Osteoblast (primary cell): ENCODE measurements at regions not wholly inside any gene's neighbourhood (a gene's known extent, or its start where the extent isn't known, plus 50 kb on each side); places are given as distances from the start of the nearest gene placed in this dataset.

Source experiments
- DNase-seq: peaks from one replicate; pipeline ENCODE4 v3.0.0; 2011; ENCODE audit warnings: low spot score, mixed read lengths; ENCODE audit not compliant: insufficient read length; ENCODE audit errors: missing footprints
- H2AFZ ChIP-seq: 2 replicates; pipeline ENCODE4 v1.6.0; 2011; ENCODE audit warnings: mild to moderate bottlenecking, low read length
- H3K27ac ChIP-seq: 2 replicates; pipeline ENCODE4 v1.5.1; 2011; ENCODE audit warnings: mild to moderate bottlenecking, low read depth, low read length, moderate library complexity
- H3K27me3 ChIP-seq: 2 replicates; pipeline ENCODE4 v1.6.0; 2012; ENCODE audit warnings: mild to moderate bottlenecking, control low read depth, inconsistent platforms, low read length, moderate library complexity; ENCODE audit not compliant: insufficient read depth
- H3K36me3 ChIP-seq: 2 replicates; pipeline ENCODE4 v1.5.1; 2011; ENCODE audit warnings: mild to moderate bottlenecking, low read length, control low read depth, moderate library complexity; ENCODE audit not compliant: insufficient read depth
- H3K4me1 ChIP-seq: 2 replicates; pipeline ENCODE4 v1.5.1; 2011; ENCODE audit warnings: mild to moderate bottlenecking, low read length, control low read depth, moderate library complexity; ENCODE audit not compliant: insufficient read depth
- H3K4me2 ChIP-seq: 2 replicates; pipeline ENCODE4 v1.6.0; 2011; ENCODE audit warnings: mild to moderate bottlenecking, low read length; ENCODE audit not compliant: insufficient read depth
- H3K4me3 ChIP-seq: fragments of 200-600 bp; sonication (generic); 3 replicates; pipeline ENCODE4 v1.5.1; 2012; ENCODE audit warnings: mild to moderate bottlenecking, low read length, inconsistent platforms; ENCODE audit not compliant: insufficient read depth
- H3K79me2 ChIP-seq: 2 replicates; pipeline ENCODE4 v1.6.0; 2012; ENCODE audit warnings: mild to moderate bottlenecking, low read length, control low read depth, inconsistent platforms; ENCODE audit not compliant: insufficient read depth
- H3K9me3 ChIP-seq: 2 replicates; pipeline ENCODE4 v1.5.1; 2011; ENCODE audit warnings: low read depth, low read length, control low read depth
- H4K20me1 ChIP-seq: 2 replicates; pipeline ENCODE4 v1.6.0; 2012; ENCODE audit warnings: mild to moderate bottlenecking, low read length, control low read depth; ENCODE audit not compliant: insufficient read depth
- TF ChIP-seq, protein P1 (sequence below): IDR thresholded peaks from 2 replicates; pipeline ENCODE4 v1.5.1; 2011; ENCODE audit warnings: mild to moderate bottlenecking, low read depth, low read length, moderate library complexity; ENCODE audit errors: extremely low read depth

DNA sequence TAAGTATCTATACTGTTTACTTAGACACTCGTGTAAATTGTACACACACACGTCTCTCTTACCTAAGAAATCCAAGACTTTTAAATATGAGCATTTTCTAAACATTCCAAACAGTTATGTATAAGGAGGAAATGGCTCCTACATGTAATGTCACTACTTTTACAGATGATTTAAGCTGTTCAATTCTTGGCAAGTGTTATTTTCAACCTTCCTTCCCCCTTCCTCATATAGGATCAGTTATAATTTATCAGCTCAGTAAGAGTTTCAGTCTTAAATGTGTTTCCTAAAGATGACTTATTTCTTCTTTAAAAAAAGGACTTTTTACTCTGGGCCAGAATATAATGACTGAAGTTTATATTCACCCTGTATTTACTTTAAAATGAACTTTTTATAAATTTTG is 601.1 kb downstream of the ANKRD50 start:
- TF ChIP-seq, protein P1, sequence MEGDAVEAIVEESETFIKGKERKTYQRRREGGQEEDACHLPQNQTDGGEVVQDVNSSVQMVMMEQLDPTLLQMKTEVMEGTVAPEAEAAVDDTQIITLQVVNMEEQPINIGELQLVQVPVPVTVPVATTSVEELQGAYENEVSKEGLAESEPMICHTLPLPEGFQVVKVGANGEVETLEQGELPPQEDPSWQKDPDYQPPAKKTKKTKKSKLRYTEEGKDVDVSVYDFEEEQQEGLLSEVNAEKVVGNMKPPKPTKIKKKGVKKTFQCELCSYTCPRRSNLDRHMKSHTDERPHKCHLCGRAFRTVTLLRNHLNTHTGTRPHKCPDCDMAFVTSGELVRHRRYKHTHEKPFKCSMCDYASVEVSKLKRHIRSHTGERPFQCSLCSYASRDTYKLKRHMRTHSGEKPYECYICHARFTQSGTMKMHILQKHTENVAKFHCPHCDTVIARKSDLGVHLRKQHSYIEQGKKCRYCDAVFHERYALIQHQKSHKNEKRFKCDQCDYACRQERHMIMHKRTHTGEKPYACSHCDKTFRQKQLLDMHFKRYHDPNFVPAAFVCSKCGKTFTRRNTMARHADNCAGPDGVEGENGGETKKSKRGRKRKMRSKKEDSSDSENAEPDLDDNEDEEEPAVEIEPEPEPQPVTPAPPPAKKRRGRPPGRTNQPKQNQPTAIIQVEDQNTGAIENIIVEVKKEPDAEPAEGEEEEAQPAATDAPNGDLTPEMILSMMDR, result no peak
- Histone ChIP-seq H3K79me2 (no peaks in the 10 kb centered on the region), H2AFZ (peak overlapping the region; percentile 57), H4K20me1 (no peaks in the 10 kb centered on the region), H3K9me3 (no peaks in the 10 kb centered on the region), H3K4me2 (no peak overlapping the region), H3K36me3 (no peaks in the 10 kb centered on the region), H3K4me3 (no peak overlapping the region), H3K4me1 (peaks cover 10% of the 10 kb centered on the region), H3K27ac (peak overlapping the region; percentile 23), H3K27me3 (no peaks in the 10 kb centered on the region)
- DNase-seq, result no peak

DNA sequence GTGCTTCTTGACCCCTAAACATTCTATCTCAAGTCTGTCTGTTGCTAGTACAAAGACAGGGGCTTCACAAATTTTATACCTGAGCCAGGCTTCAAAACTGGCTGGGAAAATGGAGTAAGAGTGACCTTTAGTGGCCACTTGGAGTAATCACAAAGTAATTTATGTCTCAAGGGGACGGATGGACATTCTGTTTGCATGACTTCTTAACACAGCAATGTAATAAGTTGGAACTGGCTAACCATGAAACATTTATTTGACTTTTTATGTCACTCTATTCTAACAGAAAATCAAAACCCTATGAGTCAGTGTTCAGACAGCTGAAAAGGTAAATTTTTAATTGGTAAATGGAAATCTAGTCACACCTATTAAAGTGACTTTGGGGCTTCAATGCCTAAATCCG is 600.6 kb downstream of the ANKRD50 start:
- TF ChIP-seq, protein P1, result peak; percentile 66
- H3K4me3 ChIP-seq, result no peak overlapping the region
- no peaks in the 10 kb centered on the region for H3K9me3 ChIP-seq
- H2AFZ ChIP-seq, result peak overlapping the region; percentile 57
- H3K4me2 ChIP-seq, result no peak overlapping the region
- no peaks in the 10 kb centered on the region for H4K20me1 ChIP-seq
- no peak for DNase-seq
- peak overlapping the region; percentile 23 for H3K27ac ChIP-seq
- H3K4me1 ChIP-seq, result peaks cover 10% of the 10 kb centered on the region
- no peaks in the 10 kb centered on the region for H3K79me2 ChIP-seq
- no peaks in the 10 kb centered on the region for H3K27me3 ChIP-seq
- no peaks in the 10 kb centered on the region for H3K36me3 ChIP-seq

DNA sequence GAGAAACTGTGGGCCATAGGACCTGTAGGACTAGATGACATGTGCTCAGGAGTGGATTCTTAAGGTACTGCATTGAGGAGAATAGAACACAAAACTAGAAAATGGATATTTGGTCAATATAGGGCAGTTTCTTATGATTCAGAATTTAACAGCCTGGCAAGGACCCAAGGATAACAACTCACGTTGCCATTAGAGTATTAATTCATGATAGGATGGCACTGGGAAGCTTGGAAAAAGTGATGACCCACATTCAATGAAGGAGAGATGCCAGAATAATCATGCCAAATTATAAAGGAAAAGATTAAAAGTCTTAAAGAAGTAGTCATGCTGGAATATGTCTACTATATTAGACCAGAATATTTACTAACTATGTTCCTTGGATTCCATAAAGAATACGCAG is 594.5 kb downstream of the ANKRD50 start:
- Histone ChIP-seq H3K4me2 (no peak overlapping the region), H4K20me1 (no peaks in the 10 kb centered on the region), H3K79me2 (no peaks in the 10 kb centered on the region), H3K4me3 (no peak overlapping the region), H3K27ac (no peak overlapping the region), H3K27me3 (no peaks in the 10 kb centered on the region), H3K36me3 (no peaks in the 10 kb centered on the region), H3K9me3 (no peaks in the 10 kb centered on the region), H3K4me1 (peaks cover 6% of the 10 kb centered on the region), H2AFZ (no peak overlapping the region)
- TF ChIP-seq, protein P1, result no peak
- DNase-seq, result no peak

GRCh38 chr4:124121461-124121971 is 591.0 kb downstream of the ANKRD50 start:
- Histone ChIP-seq H2AFZ (no peak overlapping the region), H4K20me1 (no peaks in the 10 kb centered on the region), H3K79me2 (no peaks in the 10 kb centered on the region), H3K27ac (peak overlapping the region; percentile 27), H3K36me3 (no peaks in the 10 kb centered on the region), H3K9me3 (no peaks in the 10 kb centered on the region), H3K4me2 (no peak overlapping the region), H3K4me3 (no peak overlapping the region), H3K4me1 (peaks cover 6% of the 10 kb centered on the region), H3K27me3 (no peaks in the 10 kb centered on the region)
- TF ChIP-seq, protein P1, result no peak
- DNase-seq, result no peak
